CD14-positive monocyte (primary cell): ENCODE measurements at regions not wholly inside any gene's neighbourhood (a gene's known extent, or its start where the extent isn't known, plus 50 kb on each side); places are given as distances from the start of the nearest gene placed in this dataset.

Experiments
- DNase-seq, 3 donors: peaks; one replicate each; pipeline ENCODE4 v3.0.0-alpha.2; 2011 to 2022
- H2AFZ ChIP-seq: 2 replicates; pipeline ENCODE4 v1.6.0; 2012; ENCODE audit warnings: mild to moderate bottlenecking, low read depth, low read length, inconsistent platforms; ENCODE audit not compliant: insufficient read depth, poor library complexity, severe bottlenecking
- H3K27ac ChIP-seq, 2 donors: 1 replicate in 1 of 2; 2 replicates in 1 of 2; pipeline ENCODE4 v1.5.1; 2012 to 2013; ENCODE audit warnings: low read length in 2 of 2, control low read depth in 1 of 2, inconsistent platforms in 1 of 2, low read depth in 1 of 2, mild to moderate bottlenecking in 1 of 2
- H3K27me3 ChIP-seq, 2 donors: one replicate each; pipeline versions ENCODE4 v1.6.0 to v1.6.1; 2011 to 2013; ENCODE audit warnings: low read length in 2 of 2; ENCODE audit not compliant: control insufficient read depth in 2 of 2, insufficient read depth in 2 of 2
- H3K36me3 ChIP-seq, 2 donors: replicated peaks in 1 of 2; 1 replicate in 1 of 2; 2 replicates in 1 of 2; pipeline versions ENCODE4 v1.5.1 to v1.6.1; 2012 to 2013; ENCODE audit warnings: low read length in 2 of 2, control low read depth in 1 of 2, inconsistent platforms in 1 of 2, mild to moderate bottlenecking in 1 of 2; ENCODE audit not compliant: insufficient read depth in 2 of 2, control insufficient read depth in 1 of 2
- H3K4me1 ChIP-seq, 2 donors: 1 replicate in 1 of 2; 2 replicates in 1 of 2; pipeline versions ENCODE4 v1.5.1 to v1.6.1; 2012 to 2013; ENCODE audit warnings: low read length in 2 of 2, control low read depth in 1 of 2, inconsistent platforms in 1 of 2, mild to moderate bottlenecking in 1 of 2, moderate library complexity in 1 of 2; ENCODE audit not compliant: insufficient read depth in 2 of 2, control insufficient read depth in 1 of 2
- H3K4me2 ChIP-seq: replicated peaks from 2 replicates; pipeline ENCODE3; 2012; ENCODE audit warnings: low read length, moderate library complexity, mild to moderate bottlenecking; ENCODE audit not compliant: poor library complexity, severe bottlenecking; ENCODE audit errors: extremely low read depth
- H3K4me3 ChIP-seq, 3 experiments: fragments of 200-600 bp in 1 of 3; sonication (generic) in 1 of 3; replicated peaks in 1 of 3; 1 replicate in 2 of 3; 2 replicates in 1 of 3; pipeline ENCODE4 v1.5.1; 2011 to 2013; ENCODE audit warnings: low read length in 3 of 3, mild to moderate bottlenecking in 3 of 3, control low read depth in 2 of 3, low read depth in 2 of 3, inconsistent platforms in 1 of 3, moderate library complexity in 1 of 3
- H3K79me2 ChIP-seq: 2 replicates; pipeline ENCODE4 v1.6.0; 2012; ENCODE audit warnings: mild to moderate bottlenecking, control low read depth, inconsistent platforms, low read length, moderate library complexity; ENCODE audit not compliant: insufficient read depth
- H3K9ac ChIP-seq: 2 replicates; pipeline ENCODE4 v1.6.0; 2017; ENCODE audit warnings: low read length, mild to moderate bottlenecking; ENCODE audit not compliant: insufficient read depth, poor library complexity, severe bottlenecking
- H3K9me3 ChIP-seq, 2 donors: replicated peaks in 1 of 2; 1 replicate in 1 of 2; 2 replicates in 1 of 2; pipeline versions ENCODE4 v1.5.1 to v1.6.1; 2012 to 2013; ENCODE audit warnings: low read length in 2 of 2, control low read depth in 1 of 2; ENCODE audit not compliant: control insufficient read depth in 1 of 2, insufficient read depth in 1 of 2
- H4K20me1 ChIP-seq: 2 replicates; pipeline ENCODE4 v1.6.0; 2012; ENCODE audit warnings: mild to moderate bottlenecking, low read length, control low read depth, moderate library complexity; ENCODE audit not compliant: insufficient read depth
- H3K27ac Mint-ChIP-seq, 7 donors: one replicate each; pipeline ENCODE4 v1.8.0; 2020; ENCODE audit warnings: mild to moderate bottlenecking in 7 of 7, mixed read lengths in 7 of 7, moderate library complexity in 6 of 7, inconsistent platforms in 2 of 7
- H3K27me3 Mint-ChIP-seq, 3 donors: one replicate each; pipeline ENCODE4 v1.8.0; 2021 to 2022; ENCODE audit warnings: low read depth in 3 of 3, mild to moderate bottlenecking in 3 of 3, mixed read lengths in 3 of 3, moderate library complexity in 3 of 3, inconsistent platforms in 1 of 3
- H3K36me3 Mint-ChIP-seq, 2 donors: one replicate each; pipeline ENCODE4 v1.8.0; 2020; ENCODE audit warnings: mixed read lengths in 2 of 2, inconsistent platforms in 1 of 2, mild to moderate bottlenecking in 1 of 2
- H3K4me1 Mint-ChIP-seq: one replicate; pipeline ENCODE4 v1.8.0; 2020; ENCODE audit warnings: mild to moderate bottlenecking, mixed read lengths
- H3K4me3 Mint-ChIP-seq, 2 donors: one replicate each; pipeline ENCODE4 v1.8.0; 2020; ENCODE audit warnings: mild to moderate bottlenecking in 2 of 2, mixed read lengths in 2 of 2, moderate library complexity in 1 of 2
- H3K9me3 Mint-ChIP-seq, 7 donors: one replicate each; pipeline ENCODE4 v1.8.0; 2020 to 2022; ENCODE audit warnings: mixed read lengths in 7 of 7, mild to moderate bottlenecking in 6 of 7, moderate library complexity in 6 of 7, inconsistent platforms in 2 of 7
- CTCF ChIP-seq: fragments of 200-600 bp; IDR thresholded peaks from one replicate; pipeline ENCODE4 v1.8.0; 2022; ENCODE audit warnings: antibody characterized with exemption, mild to moderate bottlenecking
- WGBS: methylation state at CpG from one replicate; pipeline ENCODE4 v1.1.5; 2013; ENCODE audit warnings: missing lambda C conversion rate; ENCODE audit not compliant: insufficient coverage; 5-methylcytosine and 5-hydroxymethylcytosine counted together
- intact Hi-C, 2 donors: fragments of 100-400 bp; cut with micrococcal nuclease; formaldehyde crosslinking; loops; one replicate each; pipeline versions ENCODE4 v1.15.0 to v1.15.1; 2023

- no peak overlapping the region for H3K27ac Mint-ChIP-seq
- peaks cover 0 to 2% (median 0%) of the 10 kb centered on the region in 7 donors for H3K9me3 Mint-ChIP-seq
- Histone ChIP-seq H3K79me2 (no peaks in the 10 kb centered on the region), H3K4me2 (no peak overlapping the region), H3K27me3 (no peaks in the 10 kb centered on the region), H4K20me1 (no peaks in the 10 kb centered on the region), H3K36me3 (no peaks in the 10 kb centered on the region), H3K9me3 (no peaks in the 10 kb centered on the region), H3K27ac (no peak overlapping the region), H3K9ac (no peak overlapping the region), H3K4me1 (no peaks in the 10 kb centered on the region), H2AFZ (no peak overlapping the region), H3K4me3 (no peak overlapping the region)
- intact Hi-C loops = no loop called here
- H3K4me1 Mint-ChIP-seq = no peaks in the 10 kb centered on the region
- no peak for DNase-seq
- H3K4me3 Mint-ChIP-seq = no peak overlapping the region
- H3K27me3 Mint-ChIP-seq = peaks cover 0 to 1% (median 0%) of the 10 kb centered on the region in 3 donors
- no peaks in the 10 kb centered on the region for H3K36me3 Mint-ChIP-seq
- WGBS = no CpG with 5 or more reads among the region's 3 CpGs
- TF ChIP-seq CTCF = no peak
These were observed 104.8 kb upstream of the PLSCR5 start for GRCh38 chr3:146709969-146710368.

- Histone ChIP-seq H3K4me3 (no peak overlapping the region), H3K4me2 (no peak overlapping the region), H3K27ac (no peak overlapping the region), H3K9me3 (peaks cover 0 to 9% of the 10 kb centered on the region in 2 donors), H3K79me2 (no peaks in the 10 kb centered on the region), H4K20me1 (no peaks in the 10 kb centered on the region), H3K27me3 (no peaks in the 10 kb centered on the region), H3K4me1 (no peaks in the 10 kb centered on the region), H3K36me3 (no peaks in the 10 kb centered on the region), H3K9ac (no peak overlapping the region), H2AFZ (no peak overlapping the region)
- WGBS = no CpG with 5 or more reads among the region's 2 CpGs
- Mint-ChIP-seq H3K4me3 (no peak overlapping the region), H3K9me3 (peaks cover 0 to 6% (median 2%) of the 10 kb centered on the region in 7 donors), H3K4me1 (no peaks in the 10 kb centered on the region), H3K36me3 (no peaks in the 10 kb centered on the region), H3K27me3 (no peaks in the 10 kb centered on the region), H3K27ac (no peak overlapping the region)
- no peak for DNase-seq
- intact Hi-C loops = no loop called here
- TF ChIP-seq CTCF = no peak
These were observed 100.1 kb upstream of the PLSCR5 start for GRCh38 chr3:146705225-146705624.
